ENCODE measurements at regions not wholly inside any gene's neighbourhood (a gene's known extent, or its start where the extent isn't known, plus 50 kb on each side); places are given as distances from the start of the nearest gene placed in this dataset.
"Not testable (repeated sequence)": the region's sequence is repeated elsewhere in the genome, so short reads cannot be mapped to it uniquely, and the experiment has no call there.

- in situ Hi-C loops (cut with MboI; ENCODE audit: low pct_ligation_motif_present in 1 of 4, low pct_unique_long_range_greater_than_20kb in 1 of 4, low sequenced_read_pairs in 3 of 4) (no loop called here), intact Hi-C loops (cut with DNase I; ENCODE audit: low total_unique reads) (no loop called here)
- no peak for TF ChIP-seq CTCF (IDR thresholded peaks at IDR 0.05)
- no peak for TF ChIP-seq EP300 (IDR thresholded peaks at IDR 0.05; ENCODE audit: low read depth)
- no peak for TF ChIP-seq POLR2A (IDR thresholded peaks at IDR 0.05)
- no peak for TF ChIP-seq POLR2AphosphoS5 (IDR thresholded peaks at IDR 0.05)
- Histone ChIP-seq H3K27me3 (no peaks in the 10 kb centered on the region), H3K27ac (no peak overlapping the region), H3K4me3 (no peak overlapping the region), H3K9me3 (no peaks in the 10 kb centered on the region), H3K36me3 (no peaks in the 10 kb centered on the region), H3K4me1 (no peaks in the 10 kb centered on the region)
- no peak for DNase-seq
Measured at GRCh38 chr5:130605234-130605633, 559.8 kb downstream of the HINT1 start.

GRCh38 chr5:130596647-130597046 is 568.4 kb downstream of the HINT1 start:
- DNase-seq; in situ Hi-C loops (cut with MboI; ENCODE audit: low pct_ligation_motif_present in 1 of 4, low pct_unique_long_range_greater_than_20kb in 1 of 4, low sequenced_read_pairs in 3 of 4); H3K36me3 ChIP-seq; intact Hi-C loops (cut with DNase I; ENCODE audit: low total_unique reads); H3K27me3 ChIP-seq; H3K27ac ChIP-seq; H3K4me3 ChIP-seq; H3K4me1 ChIP-seq; H3K9me3 ChIP-seq: not testable (repeated sequence)
- 93 to 96% methylated on average over 25 of the region's 25 CpGs for WGBS, 2 donors (ENCODE audit: low coverage in 1 of 2)

- in situ Hi-C loops (cut with MboI; ENCODE audit: low pct_ligation_motif_present in 1 of 4, low pct_unique_long_range_greater_than_20kb in 1 of 4, low sequenced_read_pairs in 3 of 4) (no loop called here), intact Hi-C loops (cut with DNase I; ENCODE audit: low total_unique reads) (no loop called here)
- Histone ChIP-seq H3K36me3 (no peaks in the 10 kb centered on the region), H3K9me3 (no peaks in the 10 kb centered on the region), H3K27ac (no peak overlapping the region), H3K4me3 (no peak overlapping the region), H3K27me3 (no peaks in the 10 kb centered on the region), H3K4me1 (no peaks in the 10 kb centered on the region)
- DNase-seq = no peak
- 64% methylated on average over 2 of the region's 2 CpGs; no CpG with 5 or more reads in 1 of the 2 donors for WGBS, 2 donors (ENCODE audit: low coverage in 1 of 2)
- no peak for TF ChIP-seq POLR2AphosphoS5 (IDR thresholded peaks at IDR 0.05)
- no peak for TF ChIP-seq POLR2A (IDR thresholded peaks at IDR 0.05)
- no peak for TF ChIP-seq CTCF (IDR thresholded peaks at IDR 0.05)
- no peak for TF ChIP-seq EP300 (IDR thresholded peaks at IDR 0.05; ENCODE audit: low read depth)
Measured at GRCh38 chr5:130580264-130580663, 584.8 kb downstream of the HINT1 start.

- no peaks in the 10 kb centered on the region for H3K27me3 ChIP-seq
- no peak for TF ChIP-seq POLR2AphosphoS5 (IDR thresholded peaks at IDR 0.05)
- no peak for TF ChIP-seq EP300 (IDR thresholded peaks at IDR 0.05; ENCODE audit: low read depth)
- TF ChIP-seq CTCF (IDR thresholded peaks at IDR 0.05) = no peak
- TF ChIP-seq POLR2A (IDR thresholded peaks at IDR 0.05) = no peak
- no peaks in the 10 kb centered on the region for H3K9me3 ChIP-seq
- no peak for DNase-seq
- in situ Hi-C loops (cut with MboI; ENCODE audit: low pct_ligation_motif_present in 1 of 4, low pct_unique_long_range_greater_than_20kb in 1 of 4, low sequenced_read_pairs in 3 of 4) (no loop called here), intact Hi-C loops (cut with DNase I; ENCODE audit: low total_unique reads) (no loop called here)
- H3K4me1 ChIP-seq = no peaks in the 10 kb centered on the region
- no peak overlapping the region for H3K4me3 ChIP-seq
- no peak overlapping the region for H3K27ac ChIP-seq
- no peaks in the 10 kb centered on the region for H3K36me3 ChIP-seq
Measured at GRCh38 chr5:130578354-130578753, 586.7 kb downstream of the HINT1 start.

GRCh38 chr5:130571076-130571475 is 594.0 kb downstream of the HINT1 start:
- TF ChIP-seq CTCF (IDR thresholded peaks at IDR 0.05) (no peak), EP300 (IDR thresholded peaks at IDR 0.05; ENCODE audit: low read depth) (no peak), POLR2AphosphoS5 (IDR thresholded peaks at IDR 0.05) (no peak), POLR2A (IDR thresholded peaks at IDR 0.05) (no peak)
- no peak for DNase-seq
- Histone ChIP-seq H3K4me3 (no peak overlapping the region), H3K27ac (no peak overlapping the region), H3K36me3 (no peaks in the 10 kb centered on the region), H3K9me3 (no peaks in the 10 kb centered on the region), H3K4me1 (no peaks in the 10 kb centered on the region), H3K27me3 (no peaks in the 10 kb centered on the region)
- intact Hi-C loops (cut with DNase I; ENCODE audit: low total_unique reads) = no loop called here
- in situ Hi-C loops (cut with MboI; ENCODE audit: low pct_ligation_motif_present in 1 of 4, low pct_unique_long_range_greater_than_20kb in 1 of 4, low sequenced_read_pairs in 3 of 4) = no loop called here

Data from transverse colon (tissue), 4 donors.